Neuronal stem cell (in vitro differentiated cells): ENCODE measurements at regions not wholly inside any gene's neighbourhood (a gene's known extent, or its start where the extent isn't known, plus 50 kb on each side); places are given as distances from the start of the nearest gene placed in this dataset.

Experiments used
- DNase-seq: peaks from one replicate; pipeline ENCODE4 v3.0.0-alpha.2; 2013; ENCODE audit warnings: low spot score
- H2AFZ ChIP-seq: one replicate; pipeline ENCODE4 v1.6.1; 2013; ENCODE audit warnings: mild to moderate bottlenecking, low read length, inconsistent platforms
- H2AK5ac ChIP-seq: 2 replicates; pipeline ENCODE4 v1.6.1; 2013; ENCODE audit warnings: low read depth, mild to moderate bottlenecking, inconsistent platforms, low read length, moderate library complexity, mixed read lengths
- H2BK120ac ChIP-seq: 2 replicates; pipeline ENCODE4 v1.6.1; 2013; ENCODE audit warnings: low read depth, mild to moderate bottlenecking, inconsistent platforms, low read length, moderate library complexity, mixed read lengths
- H2BK12ac ChIP-seq: one replicate; pipeline ENCODE4 v1.6.1; 2013; ENCODE audit warnings: low read length, inconsistent platforms
- H2BK15ac ChIP-seq: 2 replicates; pipeline ENCODE4 v1.6.1; 2013; ENCODE audit warnings: mild to moderate bottlenecking, low read length, inconsistent platforms, mixed read lengths
- H2BK5ac ChIP-seq: one replicate; pipeline ENCODE4 v1.6.1; 2013; ENCODE audit warnings: inconsistent platforms, mild to moderate bottlenecking, low read length, moderate library complexity
- H3K14ac ChIP-seq: one replicate; pipeline ENCODE4 v1.6.1; 2013; ENCODE audit warnings: low read length, inconsistent platforms
- H3K18ac ChIP-seq: 2 replicates; pipeline ENCODE4 v1.6.1; 2013; ENCODE audit warnings: low read length, inconsistent platforms
- H3K23ac ChIP-seq: 2 replicates; pipeline ENCODE4 v1.6.1; 2013; ENCODE audit warnings: low read depth, mild to moderate bottlenecking, mixed read lengths, low read length, inconsistent platforms; ENCODE audit not compliant: poor library complexity
- H3K27ac ChIP-seq: replicated peaks from 3 replicates; pipeline ENCODE4 v1.5.1; 2013; ENCODE audit warnings: low read length, inconsistent platforms
- H3K27me3 ChIP-seq, 3 experiments: 2 replicates each; pipeline ENCODE4 v1.6.1; 2013; ENCODE audit warnings: low read length in 3 of 3, mild to moderate bottlenecking in 2 of 3, inconsistent platforms in 1 of 3, low read depth in 1 of 3, mixed read lengths in 1 of 3, moderate library complexity in 1 of 3; ENCODE audit not compliant: control insufficient read depth in 3 of 3, insufficient read depth in 3 of 3
- H3K36me3 ChIP-seq, 2 donors: replicated peaks in 1 of 2; 2 replicates each; pipeline ENCODE4 v1.6.1; 2013; ENCODE audit warnings: low read length in 2 of 2; ENCODE audit not compliant: control insufficient read depth in 2 of 2, insufficient read depth in 2 of 2
- H3K4ac ChIP-seq: 2 replicates; pipeline ENCODE4 v1.6.1; 2013; ENCODE audit warnings: inconsistent platforms, mild to moderate bottlenecking, low read length, moderate library complexity
- H3K4me1 ChIP-seq, 2 donors: 1 replicate in 1 of 2; 2 replicates in 1 of 2; pipeline ENCODE4 v1.6.1; 2013; ENCODE audit warnings: low read length in 2 of 2, low read depth in 1 of 2; ENCODE audit not compliant: control insufficient read depth in 2 of 2, insufficient read depth in 1 of 2
- H3K4me2 ChIP-seq: one replicate; pipeline ENCODE4 v1.6.1; 2013; ENCODE audit warnings: mild to moderate bottlenecking, low read length, inconsistent platforms; ENCODE audit not compliant: insufficient read depth, poor library complexity, severe bottlenecking
- H3K4me3 ChIP-seq, 2 donors: 2 replicates each; pipeline ENCODE4 v1.5.1; 2013; ENCODE audit warnings: low read length in 2 of 2, mild to moderate bottlenecking in 2 of 2, inconsistent platforms in 1 of 2, moderate library complexity in 1 of 2
- H3K79me1 ChIP-seq: one replicate; pipeline ENCODE4 v1.6.1; 2013; ENCODE audit warnings: low read depth, mild to moderate bottlenecking, inconsistent platforms, low read length, moderate library complexity
- H3K9ac ChIP-seq: one replicate; pipeline ENCODE4 v1.6.1; 2013; ENCODE audit warnings: mild to moderate bottlenecking, low read depth, low read length, inconsistent platforms; ENCODE audit not compliant: poor library complexity
- H3K9me3 ChIP-seq, 2 donors: replicated peaks in 1 of 2; 2 replicates each; pipeline versions ENCODE3 to v1.6.1; 2013; ENCODE audit warnings: low read length in 2 of 2, mild to moderate bottlenecking in 2 of 2, inconsistent platforms in 1 of 2, low read depth in 1 of 2, mixed read lengths in 1 of 2, moderate library complexity in 1 of 2; ENCODE audit not compliant: control insufficient read depth in 2 of 2, insufficient read depth in 1 of 2
- H4K8ac ChIP-seq: one replicate; pipeline ENCODE4 v1.6.1; 2013; ENCODE audit warnings: low read depth, mild to moderate bottlenecking, inconsistent platforms, low read length, moderate library complexity
- H4K91ac ChIP-seq: one replicate; pipeline ENCODE4 v1.6.1; 2013; ENCODE audit warnings: low read length, low read depth, mild to moderate bottlenecking, inconsistent platforms; ENCODE audit not compliant: poor library complexity
- WGBS, 2 donors: extraction: QIAGEN DNeasy Blood & Tissue Kit; methylation state at CpG; one replicate each; pipeline ENCODE4 v1.1.7; 2013; ENCODE audit warnings: missing lambda C conversion rate in 2 of 2, mixed read lengths in 1 of 2; ENCODE audit not compliant: insufficient read length in 2 of 2, insufficient replicate concordance in 1 of 2; ENCODE audit errors: extremely low coverage in 2 of 2; 5-methylcytosine and 5-hydroxymethylcytosine counted together

DNA sequence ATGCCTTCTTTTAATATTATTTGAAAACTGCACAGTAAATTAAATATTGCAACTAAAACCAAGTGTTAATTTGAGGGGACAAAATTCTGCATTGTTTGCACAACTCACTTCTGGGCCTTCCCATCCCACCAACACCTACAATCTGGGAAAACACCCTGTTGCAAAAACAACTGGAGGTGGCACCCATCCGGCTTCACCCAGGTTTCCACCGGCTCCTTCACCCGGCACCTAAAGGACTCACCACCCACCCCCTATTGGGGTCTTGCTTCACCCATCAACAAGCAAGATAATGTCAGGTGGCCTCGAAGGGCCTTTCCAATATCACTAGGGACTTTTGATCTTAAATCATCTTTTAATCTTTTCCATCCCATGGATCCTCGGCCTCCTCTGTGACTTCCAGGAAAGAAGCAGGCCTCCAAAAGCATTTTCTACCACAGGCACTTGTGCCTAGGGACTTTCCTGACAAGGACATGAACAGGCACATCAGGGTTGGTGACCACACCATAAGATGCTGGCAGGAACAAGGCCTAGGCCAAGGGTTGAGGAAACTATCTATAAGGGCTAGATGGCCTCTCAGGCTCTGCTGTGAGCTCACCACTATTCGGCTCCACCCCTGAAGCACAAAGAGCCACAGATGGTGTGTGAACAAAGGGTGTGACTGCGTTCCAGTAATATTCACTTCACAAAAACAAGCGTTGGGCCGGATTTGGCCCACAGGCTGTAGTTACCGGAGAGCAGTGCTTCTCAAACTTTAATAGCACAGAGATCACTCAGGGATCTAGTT, 205.1 kb downstream of the AUH start:
- H3K23ac ChIP-seq: no peak overlapping the region
- no peak overlapping the region for H2BK5ac ChIP-seq
- no peak overlapping the region for H2AFZ ChIP-seq
- H3K4me1 ChIP-seq: peaks cover 0 to 2% of the 10 kb centered on the region in 2 donors
- H3K18ac ChIP-seq: no peak overlapping the region
- H3K79me1 ChIP-seq: no peaks in the 10 kb centered on the region
- DNase-seq: no peak
- H4K91ac ChIP-seq: no peak overlapping the region
- no peak overlapping the region for H3K4me3 ChIP-seq
- H4K8ac ChIP-seq: no peak overlapping the region
- peaks cover 0 to 3% of the 10 kb centered on the region in 2 donors for H3K9me3 ChIP-seq
- H2BK15ac ChIP-seq: no peak overlapping the region
- no peak overlapping the region for H2BK12ac ChIP-seq
- WGBS, 2 donors: no CpG with 5 or more reads among the region's 10 CpGs
- H3K27me3 ChIP-seq: peaks cover 0 to 2% (median 0%) of the 10 kb centered on the region in 3 experiments
- H2BK120ac ChIP-seq: no peak overlapping the region
- no peak overlapping the region for H2AK5ac ChIP-seq
- no peak overlapping the region for H3K4ac ChIP-seq
- no peak overlapping the region for H3K27ac ChIP-seq
- no peak overlapping the region for H3K4me2 ChIP-seq
- H3K14ac ChIP-seq: no peak overlapping the region
- H3K36me3 ChIP-seq: no peaks in the 10 kb centered on the region
- H3K9ac ChIP-seq: no peak overlapping the region

DNA sequence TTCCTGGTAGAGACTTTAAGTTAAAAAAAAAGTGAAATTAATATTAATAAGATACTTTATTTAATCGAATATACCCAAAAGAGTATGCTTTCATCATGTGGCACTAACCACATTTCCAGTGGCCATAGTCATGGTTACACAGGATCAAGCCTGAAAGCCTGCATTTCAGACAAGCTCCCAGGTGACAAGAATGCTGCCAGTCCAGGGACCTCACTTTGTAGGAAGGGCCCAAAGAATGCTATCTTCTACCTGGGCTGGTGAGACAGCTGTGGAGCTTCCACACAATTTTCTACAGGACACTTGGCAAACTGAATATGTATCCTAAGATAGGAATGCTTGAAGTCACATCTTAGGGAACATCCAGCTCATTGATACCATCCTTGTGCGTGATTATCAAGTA, 203.8 kb downstream of the AUH start:
- no peak overlapping the region for H2BK5ac ChIP-seq

DNA sequence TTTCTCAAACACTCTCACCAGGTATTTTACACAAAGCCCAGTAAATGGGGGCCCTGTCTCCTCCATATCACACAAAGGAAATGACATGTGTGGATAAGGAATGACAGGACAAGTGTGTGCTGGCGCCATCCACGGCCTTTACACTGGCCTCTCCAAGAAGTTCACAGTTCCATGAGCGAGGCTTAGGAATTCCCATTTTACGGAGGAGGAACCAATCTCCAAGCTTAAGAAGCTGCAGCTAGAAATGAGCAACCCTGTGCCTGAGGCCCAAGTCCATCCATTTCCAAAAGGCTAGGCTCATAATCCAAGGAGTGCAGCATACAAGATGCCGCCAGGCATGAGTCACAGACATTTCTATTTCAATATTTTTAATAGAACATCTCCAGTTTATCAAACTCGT, 203.4 kb downstream of the AUH start:
- Histone ChIP-seq H4K8ac (no peak overlapping the region), H3K18ac (no peak overlapping the region), H3K14ac (no peak overlapping the region), H3K23ac (no peak overlapping the region), H3K36me3 (no peaks in the 10 kb centered on the region), H3K4me2 (no peak overlapping the region), H2BK5ac (no peak overlapping the region), H2AFZ (no peak overlapping the region), H2BK15ac (no peak overlapping the region), H3K9ac (no peak overlapping the region), H3K9me3 (no peaks in the 10 kb centered on the region), H2BK120ac (no peak overlapping the region), H2BK12ac (no peak overlapping the region), H3K79me1 (no peaks in the 10 kb centered on the region), H3K27me3 (peaks cover 0 to 2% (median 0%) of the 10 kb centered on the region in 3 experiments), H3K4me3 (no peak overlapping the region), H2AK5ac (no peak overlapping the region), H3K4ac (no peak overlapping the region), H4K91ac (no peak overlapping the region), H3K27ac (no peak overlapping the region), H3K4me1 (peaks cover 0 to 9% of the 10 kb centered on the region in 2 donors)
- WGBS, 2 donors: no CpG with 5 or more reads among the region's 6 CpGs
- DNase-seq: no peak

More for the DNA sequence above, 203.8 kb downstream of the AUH start:
- no CpG with 5 or more reads among the region's 2 CpGs for WGBS, 2 donors
- H3K9me3 ChIP-seq: no peaks in the 10 kb centered on the region
- H4K8ac ChIP-seq: no peak overlapping the region
- H3K4ac ChIP-seq: no peak overlapping the region
- peaks cover 0 to 8% of the 10 kb centered on the region in 2 donors for H3K4me1 ChIP-seq
- H2BK120ac ChIP-seq: no peak overlapping the region
- H2BK15ac ChIP-seq: no peak overlapping the region
- H3K79me1 ChIP-seq: no peaks in the 10 kb centered on the region
- H2AK5ac ChIP-seq: no peak overlapping the region
- H3K23ac ChIP-seq: no peak overlapping the region
- DNase-seq: no peak
- H3K18ac ChIP-seq: no peak overlapping the region
- H3K27me3 ChIP-seq: peaks cover 0 to 2% (median 0%) of the 10 kb centered on the region in 3 experiments
- H4K91ac ChIP-seq: no peak overlapping the region
- H2BK12ac ChIP-seq: no peak overlapping the region
- H3K4me3 ChIP-seq: no peak overlapping the region
- H3K4me2 ChIP-seq: no peak overlapping the region
- no peak overlapping the region for H2AFZ ChIP-seq
- H3K27ac ChIP-seq: no peak overlapping the region
- no peak overlapping the region for H3K14ac ChIP-seq
- no peaks in the 10 kb centered on the region for H3K36me3 ChIP-seq
- H3K9ac ChIP-seq: no peak overlapping the region

DNA sequence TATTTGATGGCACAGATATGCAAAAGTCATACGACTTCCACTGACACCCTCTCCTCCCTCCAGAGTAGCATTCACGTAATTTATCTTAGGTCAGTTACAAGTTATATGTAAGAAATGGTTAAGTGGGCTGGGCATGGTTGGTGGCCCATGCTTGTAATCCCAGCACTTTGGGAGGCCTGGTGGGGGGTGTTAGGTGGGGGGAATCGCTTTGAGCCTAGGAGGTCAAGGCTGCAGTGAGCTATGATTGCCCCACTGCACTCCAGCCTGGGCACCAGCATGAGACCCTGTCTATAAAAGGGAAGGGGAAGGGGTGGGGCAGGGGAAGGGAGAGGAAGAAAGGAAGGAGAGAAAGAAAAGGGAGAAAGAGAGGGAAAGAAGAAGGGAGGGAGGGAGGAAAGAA, 202.8 kb downstream of the AUH start:
- Histone ChIP-seq H3K27ac (no peak overlapping the region), H3K14ac (no peak overlapping the region), H4K91ac (no peak overlapping the region), H2BK12ac (no peak overlapping the region), H3K4me1 (peaks cover 0 to 9% of the 10 kb centered on the region in 2 donors), H3K4me2 (no peak overlapping the region), H2BK15ac (no peak overlapping the region), H3K9me3 (no peaks in the 10 kb centered on the region), H3K4me3 (no peak overlapping the region), H3K4ac (no peak overlapping the region), H2BK120ac (no peak overlapping the region), H3K23ac (no peak overlapping the region), H2AK5ac (no peak overlapping the region), H3K9ac (no peak overlapping the region), H2AFZ (no peak overlapping the region), H3K18ac (no peak overlapping the region), H3K79me1 (no peaks in the 10 kb centered on the region), H3K36me3 (no peaks in the 10 kb centered on the region), H3K27me3 (peaks cover 0 to 2% (median 0%) of the 10 kb centered on the region in 3 experiments), H4K8ac (no peak overlapping the region), H2BK5ac (no peak overlapping the region)
- no CpG with 5 or more reads among the region's 3 CpGs for WGBS, 2 donors
- no peak for DNase-seq
